GM03348 (cell line): ENCODE measurements at regions not wholly inside any gene's neighbourhood (a gene's known extent, or its start where the extent isn't known, plus 50 kb on each side); places are given as distances from the start of the nearest gene placed in this dataset.
A peak's percentile ranks its signal among the peaks of the same experiment; 100 is the strongest.

Experiments
- DNase-seq: peaks from one replicate; pipeline ENCODE4 v3.0.0; 2012; ENCODE audit warnings: low spot score

GRCh38 chr15:92565351-92566125, 90.0 kb downstream of the FAM174B start:
- no peak for DNase-seq

GRCh38 chr15:92561754-92562153, 93.8 kb downstream of the FAM174B start:
- DNase-seq: no peak

GRCh38 chr15:92553317-92553716, 102.3 kb downstream of the FAM174B start:
- no peak for DNase-seq

- no peak for DNase-seq
Observed at GRCh38 chr15:92545996-92546395, 109.6 kb downstream of the FAM174B start.

GRCh38 chr15:92541291-92542200, 114.0 kb downstream of the FAM174B start:
- no peak for DNase-seq

- DNase-seq: no peak
Observed at GRCh38 chr15:92538115-92538514, 117.5 kb downstream of the FAM174B start.

- no peak for DNase-seq
Observed at GRCh38 chr15:92533298-92533697, 122.3 kb downstream of the FAM174B start.

GRCh38 chr15:92531406-92531805, 124.2 kb downstream of the FAM174B start:
- no peak for DNase-seq

- DNase-seq: no peak
Observed at GRCh38 chr15:92528736-92529135, 126.8 kb downstream of the FAM174B start.

- DNase-seq: no peak
Observed at GRCh38 chr15:92527197-92527596, 128.4 kb downstream of the FAM174B start.

- no peak for DNase-seq
Observed at GRCh38 chr15:92525758-92526245, 129.8 kb downstream of the FAM174B start.

- DNase-seq: no peak
Observed at GRCh38 chr15:92524874-92525565, 130.6 kb downstream of the FAM174B start.

GRCh38 chr15:92524161-92524560, 130.5 kb downstream of the ST8SIA2 start:
- DNase-seq: no peak

GRCh38 chr15:92523176-92523575, 129.5 kb downstream of the ST8SIA2 start:
- no peak for DNase-seq

GRCh38 chr15:92521624-92522008, 127.9 kb downstream of the ST8SIA2 start:
- peak; percentile 78 for DNase-seq

- no peak for DNase-seq
Observed at GRCh38 chr15:92520914-92521623, 127.4 kb downstream of the ST8SIA2 start.

GRCh38 chr15:92519709-92520108, 126.0 kb downstream of the ST8SIA2 start:
- DNase-seq: no peak
